Thoracic aorta (tissue), 2 donors: ENCODE measurements at regions not wholly inside any gene's neighbourhood (a gene's known extent, or its start where the extent isn't known, plus 50 kb on each side); places are given as distances from the start of the nearest gene placed in this dataset.

Experiments
- ATAC-seq: fragments of 150-250 bp; one replicate; pipeline ENCODE4 v1.8.0; 2017; ENCODE audit warnings: low read depth; ENCODE audit not compliant: insufficient number of reproducible peaks, low FRiP score
- DNase-seq: peaks from one replicate; pipeline ENCODE4 v3.0.0-alpha.2; 2020; ENCODE audit warnings: low spot score
- H3K27ac ChIP-seq, 2 donors: fragments of 200-600 bp; sonication (generic); 1 replicate in 1 of 2; 2 replicates in 1 of 2; pipeline ENCODE4 v1.5.1; 2016; ENCODE audit warnings: mild to moderate bottlenecking in 2 of 2, moderate library complexity in 2 of 2
- H3K27me3 ChIP-seq: fragments of 200-600 bp; sonication (generic); replicated peaks from 2 replicates; pipeline ENCODE4 v1.6.0; 2016; ENCODE audit warnings: mild to moderate bottlenecking; ENCODE audit not compliant: insufficient read depth
- H3K36me3 ChIP-seq: fragments of 200-600 bp; sonication (generic); one replicate; pipeline ENCODE4 v1.5.1; 2016
- H3K4me1 ChIP-seq, 2 donors: fragments of 200-600 bp; sonication (generic); 1 replicate in 1 of 2; 2 replicates in 1 of 2; pipeline versions ENCODE4 v1.5.1 to v1.6.0; 2016; ENCODE audit warnings: low read depth in 2 of 2, mild to moderate bottlenecking in 1 of 2; ENCODE audit not compliant: control insufficient read depth in 1 of 2
- H3K4me3 ChIP-seq: fragments of 200-600 bp; sonication (generic); 2 replicates; pipeline ENCODE4 v1.5.1; 2016; ENCODE audit warnings: mild to moderate bottlenecking
- H3K9me3 ChIP-seq: fragments of 200-600 bp; sonication (generic); 2 replicates; pipeline ENCODE4 v1.5.1; 2016
- CTCF ChIP-seq: fragments of 200-600 bp; sonication (generic); IDR thresholded peaks from one replicate; pipeline ENCODE4 v1.5.1; 2019; ENCODE audit warnings: antibody characterized with exemption

GRCh38 chr13:105240371-105240770 is 1295.1 kb downstream of the EFNB2 start:
- Histone ChIP-seq H3K36me3 (no peaks in the 10 kb centered on the region), H3K4me3 (no peak overlapping the region), H3K27me3 (no peaks in the 10 kb centered on the region), H3K4me1 (no peaks in the 10 kb centered on the region), H3K9me3 (no peaks in the 10 kb centered on the region), H3K27ac (no peak overlapping the region)
- TF ChIP-seq CTCF = no peak
- DNase-seq (no peak), ATAC-seq (no peak)

- Histone ChIP-seq H3K27ac (no peak overlapping the region), H3K36me3 (no peaks in the 10 kb centered on the region), H3K4me1 (no peaks in the 10 kb centered on the region), H3K27me3 (no peaks in the 10 kb centered on the region), H3K9me3 (no peaks in the 10 kb centered on the region), H3K4me3 (no peak overlapping the region)
- DNase-seq (no peak), ATAC-seq (no peak)
- no peak for TF ChIP-seq CTCF
Observed at GRCh38 chr13:105232439-105232838, 1303.0 kb downstream of the EFNB2 start.

- Histone ChIP-seq H3K36me3 (no peaks in the 10 kb centered on the region), H3K9me3 (no peaks in the 10 kb centered on the region), H3K4me3 (no peak overlapping the region), H3K27me3 (no peaks in the 10 kb centered on the region), H3K27ac (no peak overlapping the region), H3K4me1 (no peaks in the 10 kb centered on the region)
- no peak for TF ChIP-seq CTCF
- DNase-seq = no peak
- no peak for ATAC-seq
Observed at GRCh38 chr13:105232006-105232405, 1303.5 kb downstream of the EFNB2 start.

- H3K27ac ChIP-seq = no peak overlapping the region
- TF ChIP-seq CTCF = no peak
- H3K36me3 ChIP-seq = no peaks in the 10 kb centered on the region
Observed at GRCh38 chr13:105231579-105231978, 1303.9 kb downstream of the EFNB2 start.

GRCh38 chr13:105220881-105221280 is 1314.6 kb downstream of the EFNB2 start:
- ATAC-seq = no peak
- Histone ChIP-seq H3K4me1 (no peaks in the 10 kb centered on the region), H3K9me3 (no peaks in the 10 kb centered on the region), H3K27ac (no peak overlapping the region), H3K27me3 (no peaks in the 10 kb centered on the region), H3K36me3 (no peaks in the 10 kb centered on the region), H3K4me3 (no peak overlapping the region)
- DNase-seq = no peak
- TF ChIP-seq CTCF = no peak

More at GRCh38 chr13:105231579-105231978, 1303.9 kb downstream of the EFNB2 start:
- Histone ChIP-seq H3K4me1 (no peaks in the 10 kb centered on the region), H3K27me3 (no peaks in the 10 kb centered on the region), H3K4me3 (no peak overlapping the region), H3K9me3 (no peaks in the 10 kb centered on the region)
- no peak for DNase-seq
- ATAC-seq = no peak
